NT2/D1 (cell line): ENCODE measurements at regions not wholly inside any gene's neighbourhood (a gene's known extent, or its start where the extent isn't known, plus 50 kb on each side); places are given as distances from the start of the nearest gene placed in this dataset.

Experiments
- DNase-seq: peaks from one replicate; pipeline ENCODE4 v3.0.0-alpha.2; 2011; ENCODE audit warnings: low read depth, low spot score
- H3K27me3 ChIP-seq: 2 replicates; pipeline ENCODE4 v1.6.0; 2011; ENCODE audit warnings: mild to moderate bottlenecking; ENCODE audit not compliant: insufficient read length, insufficient read depth
- H3K36me3 ChIP-seq: 2 replicates; pipeline ENCODE4 v1.6.1; 2011; ENCODE audit warnings: mild to moderate bottlenecking, low read length, mixed read lengths; ENCODE audit not compliant: insufficient read depth, insufficient read length
- H3K4me1 ChIP-seq: 2 replicates; pipeline ENCODE4 v1.5.1; 2011; ENCODE audit not compliant: insufficient read depth, insufficient read length
- H3K4me3 ChIP-seq: 2 replicates; pipeline ENCODE4 v1.5.1; 2011; ENCODE audit warnings: low read depth; ENCODE audit not compliant: insufficient read length
- H3K9ac ChIP-seq: 2 replicates; pipeline ENCODE4 v1.6.0; 2011; ENCODE audit warnings: low read depth; ENCODE audit not compliant: insufficient read length
- H3K9me3 ChIP-seq: 2 replicates; pipeline ENCODE4 v1.5.1; 2011; ENCODE audit warnings: mild to moderate bottlenecking, low read length; ENCODE audit not compliant: insufficient read depth
- SUZ12 ChIP-seq: IDR thresholded peaks from 2 replicates; pipeline ENCODE4 v1.6.1; 2011; ENCODE audit not compliant: insufficient read length, insufficient read depth; ENCODE audit errors: extremely low read depth
- YY1 ChIP-seq: IDR thresholded peaks from 2 replicates; pipeline ENCODE4 v1.6.1; 2011; ENCODE audit not compliant: insufficient read length, insufficient read depth
- ZNF274 ChIP-seq: IDR thresholded peaks from 2 replicates; pipeline ENCODE4 v1.6.1; 2011; ENCODE audit warnings: mild to moderate bottlenecking, low read depth, low read length

GRCh38 chr2:216574586-216574985, 58.6 kb upstream of the IGFBP2 start:
- H3K9ac ChIP-seq = no peak overlapping the region
- no peak for TF ChIP-seq SUZ12
- H3K4me1 ChIP-seq = no peaks in the 10 kb centered on the region
- H3K36me3 ChIP-seq = no peaks in the 10 kb centered on the region
- no peak for DNase-seq
- H3K27me3 ChIP-seq = no peaks in the 10 kb centered on the region
- peaks cover 15% of the 10 kb centered on the region; the same call in 1 of the 2 replicates for H3K9me3 ChIP-seq
- no peak overlapping the region for H3K4me3 ChIP-seq

- no peak for TF ChIP-seq SUZ12
- TF ChIP-seq ZNF274 = no peak
- TF ChIP-seq YY1 = no peak
- Histone ChIP-seq H3K4me1 (no peaks in the 10 kb centered on the region), H3K36me3 (no peaks in the 10 kb centered on the region), H3K9ac (no peak overlapping the region), H3K4me3 (no peak overlapping the region), H3K9me3 (peaks cover 13% of the 10 kb centered on the region; the same call in 1 of the 2 replicates), H3K27me3 (no peaks in the 10 kb centered on the region)
- DNase-seq = no peak
Observed at GRCh38 chr2:216575465-216575864, 57.8 kb upstream of the IGFBP2 start.

GRCh38 chr2:216576616-216577015, 56.6 kb upstream of the IGFBP2 start:
- no peaks in the 10 kb centered on the region for H3K36me3 ChIP-seq
- H3K4me3 ChIP-seq = no peak overlapping the region
- DNase-seq = no peak
- no peak overlapping the region for H3K9ac ChIP-seq
- H3K9me3 ChIP-seq = peaks cover 1% of the 10 kb centered on the region; the same call in 1 of the 2 replicates
- H3K27me3 ChIP-seq = no peaks in the 10 kb centered on the region
- H3K4me1 ChIP-seq = no peaks in the 10 kb centered on the region
- TF ChIP-seq ZNF274 (no peak), SUZ12 (no peak), YY1 (no peak)

GRCh38 chr2:216578325-216578724, 54.9 kb upstream of the IGFBP2 start:
- H3K36me3 ChIP-seq = no peaks in the 10 kb centered on the region
- H3K27me3 ChIP-seq = no peaks in the 10 kb centered on the region
- TF ChIP-seq YY1 (no peak), ZNF274 (no peak)
- no peaks in the 10 kb centered on the region for H3K4me1 ChIP-seq
- H3K9ac ChIP-seq = no peak overlapping the region
- DNase-seq = no peak
- H3K4me3 ChIP-seq = no peak overlapping the region
- no peaks in the 10 kb centered on the region for H3K9me3 ChIP-seq

GRCh38 chr2:216583147-216583546, 50.1 kb upstream of the IGFBP2 start:
- no peak for TF ChIP-seq ZNF274
- TF ChIP-seq YY1 = no peak
- no peak for TF ChIP-seq SUZ12
- H3K4me1 ChIP-seq = peaks cover 10% of the 10 kb centered on the region
- no peak for DNase-seq
- H3K36me3 ChIP-seq = no peaks in the 10 kb centered on the region
- H3K27me3 ChIP-seq = no peaks in the 10 kb centered on the region
- H3K9ac ChIP-seq = no peak overlapping the region
- H3K4me3 ChIP-seq = no peak overlapping the region
- H3K9me3 ChIP-seq = peaks cover 5% of the 10 kb centered on the region; the same call in 1 of the 2 replicates
